HEK293 (cell line): ENCODE measurements at regions not wholly inside any gene's neighbourhood (a gene's known extent, or its start where the extent isn't known, plus 50 kb on each side); places are given as distances from the start of the nearest gene placed in this dataset.

Experiments
- FEZF1 ChIP-seq: fragments of 450-650 bp; formaldehyde crosslinking; IDR thresholded peaks from 2 replicates; pipeline ENCODE4 v1.5.1; 2016; ENCODE audit warnings: missing biosample characterization, missing genetic modification characterization
- KLF9 ChIP-seq: fragments of 450-650 bp; formaldehyde crosslinking; IDR thresholded peaks from 2 replicates; pipeline ENCODE4 v1.5.1; 2016; ENCODE audit warnings: missing biosample characterization, missing genetic modification characterization, low read depth
- ZBTB21 ChIP-seq: fragments of 450-650 bp; formaldehyde crosslinking; IDR thresholded peaks from 2 replicates; pipeline ENCODE4 v1.5.1; 2017; ENCODE audit warnings: missing biosample characterization, missing genetic modification characterization
- ZNF133 ChIP-seq: fragments of 450-650 bp; formaldehyde crosslinking; IDR thresholded peaks from 2 replicates; pipeline ENCODE4 v1.5.1; 2016; ENCODE audit warnings: missing biosample characterization, missing genetic modification characterization
- ZNF26 ChIP-seq: fragments of 450-650 bp; formaldehyde crosslinking; IDR thresholded peaks from 2 replicates; pipeline ENCODE4 v1.5.1; 2016; ENCODE audit warnings: missing biosample characterization, missing genetic modification characterization
- ZNF747 ChIP-seq: fragments of 450-650 bp; formaldehyde crosslinking; IDR thresholded peaks from 2 replicates; pipeline ENCODE4 v1.5.1; 2016; ENCODE audit warnings: missing biosample characterization, missing genetic modification characterization
- ZNF785 ChIP-seq: fragments of 450-650 bp; formaldehyde crosslinking; IDR thresholded peaks from 2 replicates; pipeline ENCODE4 v1.5.1; 2016; ENCODE audit warnings: missing biosample characterization, missing genetic modification characterization
- TF ChIP-seq, protein P1 (sequence below): fragments of 450-650 bp; formaldehyde crosslinking; IDR thresholded peaks from 2 replicates; pipeline ENCODE4 v1.5.1; 2016; ENCODE audit warnings: missing biosample characterization, missing genetic modification characterization, low read depth

DNA sequence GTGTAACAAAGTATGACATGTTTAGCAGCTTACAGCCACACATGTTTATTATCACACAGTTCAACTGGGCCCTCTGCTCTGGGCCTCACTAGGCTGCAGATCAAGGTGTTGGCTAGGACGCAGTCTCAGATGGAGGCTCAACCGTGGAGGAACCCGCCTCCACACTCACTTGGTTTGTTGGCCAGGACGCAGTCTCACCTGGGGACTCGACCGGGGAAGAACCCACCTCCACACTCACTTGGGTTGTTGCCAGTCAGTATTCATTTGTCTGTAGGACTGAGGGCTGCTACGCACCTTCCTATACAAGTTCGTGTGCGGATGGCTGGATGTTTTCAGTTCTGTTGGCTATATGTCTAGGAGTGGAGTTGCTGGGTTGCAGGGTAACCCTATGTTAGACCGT is 240.7 kb upstream of the CIBAR2 start:
- TF ChIP-seq KLF9 (tag by site-specific recombination) (no peak), ZBTB21 (tag by site-specific recombination) (no peak), ZNF785 (tag by site-specific recombination) (no peak), FEZF1 (no peak), ZNF747 (no peak), ZNF133 (tag by site-specific recombination) (no peak), ZNF26 (tag by site-specific recombination) (no peak)
- TF ChIP-seq, protein P1, sequence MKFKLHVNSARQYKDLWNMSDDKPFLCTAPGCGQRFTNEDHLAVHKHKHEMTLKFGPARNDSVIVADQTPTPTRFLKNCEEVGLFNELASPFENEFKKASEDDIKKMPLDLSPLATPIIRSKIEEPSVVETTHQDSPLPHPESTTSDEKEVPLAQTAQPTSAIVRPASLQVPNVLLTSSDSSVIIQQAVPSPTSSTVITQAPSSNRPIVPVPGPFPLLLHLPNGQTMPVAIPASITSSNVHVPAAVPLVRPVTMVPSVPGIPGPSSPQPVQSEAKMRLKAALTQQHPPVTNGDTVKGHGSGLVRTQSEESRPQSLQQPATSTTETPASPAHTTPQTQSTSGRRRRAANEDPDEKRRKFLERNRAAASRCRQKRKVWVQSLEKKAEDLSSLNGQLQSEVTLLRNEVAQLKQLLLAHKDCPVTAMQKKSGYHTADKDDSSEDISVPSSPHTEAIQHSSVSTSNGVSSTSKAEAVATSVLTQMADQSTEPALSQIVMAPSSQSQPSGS (tag by site-specific recombination): no peak
